GM23338 (cell line): ENCODE measurements at regions not wholly inside any gene's neighbourhood (a gene's known extent, or its start where the extent isn't known, plus 50 kb on each side); places are given as distances from the start of the nearest gene placed in this dataset.

Experiments used
- ATAC-seq: fragments of 200-7000 bp; cut with Tn5 transposase; 3 replicates; pipeline ENCODE4 v1.9.1; 2020
- DNase-seq: peaks from one replicate; pipeline ENCODE4 v3.0.0-alpha.2; 2015; ENCODE audit warnings: low spot score
- H2AFZ ChIP-seq: fragments of 200-600 bp; sonication (generic); 2 replicates; pipeline ENCODE4 v1.8.0; 2016; ENCODE audit warnings: antibody characterized with exemption, mild to moderate bottlenecking, moderate library complexity
- H3F3A ChIP-seq: fragments of 200-600 bp; sonication (generic); replicated peaks from 2 replicates; pipeline ENCODE4 v1.8.0; 2017; ENCODE audit warnings: antibody characterized with exemption, mixed run types, low read depth
- H3K27ac ChIP-seq: fragments of 200-600 bp; sonication (generic); 2 replicates; pipeline ENCODE4 v1.6.1; 2016; ENCODE audit warnings: low read depth
- H3K27me3 ChIP-seq: fragments of 200-600 bp; sonication (generic); 2 replicates; pipeline ENCODE4 v1.8.0; 2016; ENCODE audit warnings: mild to moderate bottlenecking, mixed run types, moderate library complexity; ENCODE audit not compliant: insufficient read depth
- H3K36me3 ChIP-seq: fragments of 200-600 bp; sonication (generic); 2 replicates; pipeline ENCODE4 v1.8.0; 2016; ENCODE audit warnings: mild to moderate bottlenecking; ENCODE audit not compliant: insufficient read depth
- H3K4me1 ChIP-seq: fragments of 200-600 bp; sonication (generic); 2 replicates; pipeline ENCODE4 v1.8.0; 2016; ENCODE audit warnings: mild to moderate bottlenecking, moderate library complexity; ENCODE audit not compliant: insufficient read depth
- H3K4me2 ChIP-seq: fragments of 200-600 bp; sonication (generic); 2 replicates; pipeline ENCODE4 v1.7.1; 2017; ENCODE audit warnings: mixed run types
- H3K4me3 ChIP-seq: fragments of 200-600 bp; sonication (generic); 2 replicates; pipeline ENCODE4 v1.6.1; 2016; ENCODE audit warnings: mixed run types
- H3K79me2 ChIP-seq: fragments of 200-600 bp; sonication (generic); replicated peaks from 2 replicates; pipeline ENCODE4 v1.8.0; 2017; ENCODE audit warnings: mild to moderate bottlenecking; ENCODE audit not compliant: insufficient read depth
- H3K9me2 ChIP-seq: fragments of 200-600 bp; sonication (generic); 2 replicates; pipeline ENCODE4 v1.8.0; 2017; ENCODE audit not compliant: insufficient read depth
- H4K20me1 ChIP-seq: fragments of 200-600 bp; sonication (generic); replicated peaks from 2 replicates; pipeline ENCODE4 v1.8.0; 2017; ENCODE audit warnings: mild to moderate bottlenecking; ENCODE audit not compliant: insufficient read depth
- H3K27ac Mint-ChIP-seq: 2 replicates; pipeline ENCODE4 v1.8.0; 2020; ENCODE audit warnings: inconsistent platforms, mild to moderate bottlenecking, moderate library complexity, mixed read lengths
- H3K27me3 Mint-ChIP-seq: 3 replicates; pipeline ENCODE4 v1.8.0; 2022; ENCODE audit warnings: low read depth, mild to moderate bottlenecking, moderate library complexity, mixed read lengths, inconsistent platforms; ENCODE audit not compliant: insufficient read depth, poor library complexity
- H3K36me3 Mint-ChIP-seq: 3 replicates; pipeline ENCODE4 v1.8.0; 2021; ENCODE audit warnings: low read depth, mild to moderate bottlenecking, inconsistent platforms, moderate library complexity, mixed read lengths
- H3K4me1 Mint-ChIP-seq: 3 replicates; pipeline ENCODE4 v1.8.0; 2020; ENCODE audit warnings: mild to moderate bottlenecking, inconsistent platforms, mixed read lengths
- H3K4me3 Mint-ChIP-seq: 3 replicates; pipeline ENCODE4 v1.8.0; 2021; ENCODE audit warnings: moderate library complexity, mild to moderate bottlenecking, inconsistent platforms, mixed read lengths
- H3K9me3 Mint-ChIP-seq: 3 replicates; pipeline ENCODE4 v1.8.0; 2020; ENCODE audit warnings: moderate library complexity, mild to moderate bottlenecking, inconsistent platforms, mixed read lengths
- CREB1 ChIP-seq: fragments of 250-450 bp; sonication (Bioruptor Pico); IDR thresholded peaks from 2 replicates; pipeline ENCODE4 v1.5.0; 2020; ENCODE audit warnings: low read depth, mild to moderate bottlenecking, moderate library complexity
- EZH2phosphoT487 ChIP-seq: fragments of 200-600 bp; sonication (generic); IDR thresholded peaks from one replicate; pipeline ENCODE4 v1.8.1; 2018; ENCODE audit warnings: antibody characterized with exemption; ENCODE audit not compliant: unreplicated experiment
- JUNB ChIP-seq: IDR thresholded peaks from one replicate; pipeline ENCODE4 v1.6.1; 2016; ENCODE audit warnings: antibody characterized with exemption; ENCODE audit not compliant: unreplicated experiment
- NANOG ChIP-seq: IDR thresholded peaks from 2 replicates; pipeline ENCODE4 v1.6.1; 2016; ENCODE audit warnings: antibody characterized with exemption, borderline replicate concordance
- POLR2AphosphoS5 ChIP-seq: IDR thresholded peaks from 2 replicates; pipeline ENCODE4 v1.6.1; 2016; ENCODE audit warnings: antibody characterized with exemption, low read depth
- STAT1 ChIP-seq: IDR thresholded peaks from one replicate; pipeline ENCODE4 v1.6.1; 2016; ENCODE audit warnings: antibody characterized with exemption; ENCODE audit not compliant: unreplicated experiment
- ZNF114 ChIP-seq: fragments of 250-450 bp; sonication (Bioruptor Pico); IDR thresholded peaks from 2 replicates; pipeline ENCODE4 v1.5.0; 2020; ENCODE audit warnings: mild to moderate bottlenecking, moderate library complexity
- ZNF331 ChIP-seq: fragments of 250-450 bp; sonication (Bioruptor Pico); IDR thresholded peaks from 2 replicates; pipeline ENCODE4 v1.5.0; 2020; ENCODE audit warnings: low read depth, mild to moderate bottlenecking, moderate library complexity
- TF ChIP-seq, protein P1 (sequence below): IDR thresholded peaks from 2 replicates; pipeline ENCODE4 v1.6.1; 2016; ENCODE audit warnings: antibody characterized with exemption
- TF ChIP-seq, protein P2 (sequence below), 2 experiments: fragments of 200-600 bp in 1 of 2; sonication (generic) in 1 of 2; conservative IDR thresholded peaks; 2 replicates each; pipeline versions ENCODE4 v1.5.1 to v1.6.1; 2016 to 2017; ENCODE audit warnings: antibody characterized with exemption in 2 of 2, low read depth in 2 of 2, mild to moderate bottlenecking in 2 of 2, moderate library complexity in 1 of 2
- TF ChIP-seq, protein P3 (sequence below): IDR thresholded peaks from one replicate; pipeline ENCODE4 v1.6.1; 2018; ENCODE audit warnings: antibody characterized with exemption; ENCODE audit not compliant: unreplicated experiment
- TF ChIP-seq, protein P4 (sequence below): fragments of 250-450 bp; sonication (Bioruptor Pico); IDR thresholded peaks from 2 replicates; pipeline ENCODE4 v1.5.0; 2020; ENCODE audit warnings: mild to moderate bottlenecking, moderate library complexity

DNA sequence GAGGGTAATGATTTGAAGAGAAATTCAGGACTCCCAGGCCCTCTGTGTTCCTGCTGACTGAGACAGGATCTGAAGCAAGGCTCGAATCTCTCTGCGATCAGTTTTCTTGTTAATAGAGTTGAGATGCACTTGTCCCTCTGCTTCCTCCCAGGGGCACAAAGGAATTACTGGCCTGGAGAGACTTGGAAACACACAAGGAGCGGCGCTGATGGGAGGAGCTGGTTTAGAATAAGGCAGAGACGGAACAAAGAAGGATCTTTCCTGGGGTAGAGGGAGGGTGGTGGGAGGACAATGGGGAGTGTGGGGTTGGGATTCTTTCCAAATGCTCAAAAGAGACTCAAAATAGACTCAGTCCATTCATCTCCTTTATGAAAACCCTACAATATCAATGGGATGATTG lies 719.1 kb downstream of the UQCRFS1 start (continued):
- TF ChIP-seq, protein P1, sequence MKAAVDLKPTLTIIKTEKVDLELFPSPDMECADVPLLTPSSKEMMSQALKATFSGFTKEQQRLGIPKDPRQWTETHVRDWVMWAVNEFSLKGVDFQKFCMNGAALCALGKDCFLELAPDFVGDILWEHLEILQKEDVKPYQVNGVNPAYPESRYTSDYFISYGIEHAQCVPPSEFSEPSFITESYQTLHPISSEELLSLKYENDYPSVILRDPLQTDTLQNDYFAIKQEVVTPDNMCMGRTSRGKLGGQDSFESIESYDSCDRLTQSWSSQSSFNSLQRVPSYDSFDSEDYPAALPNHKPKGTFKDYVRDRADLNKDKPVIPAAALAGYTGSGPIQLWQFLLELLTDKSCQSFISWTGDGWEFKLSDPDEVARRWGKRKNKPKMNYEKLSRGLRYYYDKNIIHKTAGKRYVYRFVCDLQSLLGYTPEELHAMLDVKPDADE, result no peak
- TF ChIP-seq ZNF331 (CRISPR knock-in tag) (no peak), ZNF114 (CRISPR knock-in tag) (no peak), NANOG (no peak), EZH2phosphoT487 (no peak), STAT1 (no peak), POLR2AphosphoS5 (no peak)
- TF ChIP-seq, protein P2, sequence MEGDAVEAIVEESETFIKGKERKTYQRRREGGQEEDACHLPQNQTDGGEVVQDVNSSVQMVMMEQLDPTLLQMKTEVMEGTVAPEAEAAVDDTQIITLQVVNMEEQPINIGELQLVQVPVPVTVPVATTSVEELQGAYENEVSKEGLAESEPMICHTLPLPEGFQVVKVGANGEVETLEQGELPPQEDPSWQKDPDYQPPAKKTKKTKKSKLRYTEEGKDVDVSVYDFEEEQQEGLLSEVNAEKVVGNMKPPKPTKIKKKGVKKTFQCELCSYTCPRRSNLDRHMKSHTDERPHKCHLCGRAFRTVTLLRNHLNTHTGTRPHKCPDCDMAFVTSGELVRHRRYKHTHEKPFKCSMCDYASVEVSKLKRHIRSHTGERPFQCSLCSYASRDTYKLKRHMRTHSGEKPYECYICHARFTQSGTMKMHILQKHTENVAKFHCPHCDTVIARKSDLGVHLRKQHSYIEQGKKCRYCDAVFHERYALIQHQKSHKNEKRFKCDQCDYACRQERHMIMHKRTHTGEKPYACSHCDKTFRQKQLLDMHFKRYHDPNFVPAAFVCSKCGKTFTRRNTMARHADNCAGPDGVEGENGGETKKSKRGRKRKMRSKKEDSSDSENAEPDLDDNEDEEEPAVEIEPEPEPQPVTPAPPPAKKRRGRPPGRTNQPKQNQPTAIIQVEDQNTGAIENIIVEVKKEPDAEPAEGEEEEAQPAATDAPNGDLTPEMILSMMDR (conservative IDR thresholded peaks at IDR 0.05; ENCODE audit: low read depth in 2 of 2), result no peak
- TF ChIP-seq, protein P3, sequence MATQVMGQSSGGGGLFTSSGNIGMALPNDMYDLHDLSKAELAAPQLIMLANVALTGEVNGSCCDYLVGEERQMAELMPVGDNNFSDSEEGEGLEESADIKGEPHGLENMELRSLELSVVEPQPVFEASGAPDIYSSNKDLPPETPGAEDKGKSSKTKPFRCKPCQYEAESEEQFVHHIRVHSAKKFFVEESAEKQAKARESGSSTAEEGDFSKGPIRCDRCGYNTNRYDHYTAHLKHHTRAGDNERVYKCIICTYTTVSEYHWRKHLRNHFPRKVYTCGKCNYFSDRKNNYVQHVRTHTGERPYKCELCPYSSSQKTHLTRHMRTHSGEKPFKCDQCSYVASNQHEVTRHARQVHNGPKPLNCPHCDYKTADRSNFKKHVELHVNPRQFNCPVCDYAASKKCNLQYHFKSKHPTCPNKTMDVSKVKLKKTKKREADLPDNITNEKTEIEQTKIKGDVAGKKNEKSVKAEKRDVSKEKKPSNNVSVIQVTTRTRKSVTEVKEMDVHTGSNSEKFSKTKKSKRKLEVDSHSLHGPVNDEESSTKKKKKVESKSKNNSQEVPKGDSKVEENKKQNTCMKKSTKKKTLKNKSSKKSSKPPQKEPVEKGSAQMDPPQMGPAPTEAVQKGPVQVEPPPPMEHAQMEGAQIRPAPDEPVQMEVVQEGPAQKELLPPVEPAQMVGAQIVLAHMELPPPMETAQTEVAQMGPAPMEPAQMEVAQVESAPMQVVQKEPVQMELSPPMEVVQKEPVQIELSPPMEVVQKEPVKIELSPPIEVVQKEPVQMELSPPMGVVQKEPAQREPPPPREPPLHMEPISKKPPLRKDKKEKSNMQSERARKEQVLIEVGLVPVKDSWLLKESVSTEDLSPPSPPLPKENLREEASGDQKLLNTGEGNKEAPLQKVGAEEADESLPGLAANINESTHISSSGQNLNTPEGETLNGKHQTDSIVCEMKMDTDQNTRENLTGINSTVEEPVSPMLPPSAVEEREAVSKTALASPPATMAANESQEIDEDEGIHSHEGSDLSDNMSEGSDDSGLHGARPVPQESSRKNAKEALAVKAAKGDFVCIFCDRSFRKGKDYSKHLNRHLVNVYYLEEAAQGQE, result no peak

DNA sequence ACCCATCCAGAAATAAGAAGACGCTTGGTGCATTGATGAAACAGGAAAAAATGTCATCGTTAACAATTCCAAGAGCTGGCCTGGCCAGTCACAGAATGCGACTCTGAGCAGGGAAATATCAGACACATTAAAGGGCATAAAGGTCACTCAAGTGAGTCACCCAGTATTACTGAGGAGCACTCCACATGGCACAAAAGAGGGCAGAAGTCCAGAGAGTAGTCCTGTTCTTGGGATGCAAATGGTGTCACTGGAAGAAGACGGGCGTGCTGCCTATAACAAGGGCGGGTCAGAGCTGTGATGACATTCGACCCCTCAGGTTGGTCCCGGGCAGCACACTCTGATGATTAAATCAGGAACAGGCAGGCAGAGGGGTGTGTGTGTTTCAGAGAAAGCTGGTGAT lies 720.3 kb downstream of the UQCRFS1 start:
- Histone ChIP-seq H3K4me3 (no peak overlapping the region), H3K27me3 (no peaks in the 10 kb centered on the region), H2AFZ (no peak overlapping the region), H4K20me1 (no peaks in the 10 kb centered on the region), H3K27ac (no peak overlapping the region), H3K79me2 (no peaks in the 10 kb centered on the region), H3K36me3 (no peaks in the 10 kb centered on the region), H3K4me1 (peaks cover 23% of the 10 kb centered on the region), H3K9me2 (no peaks in the 10 kb centered on the region), H3K4me2 (no peak overlapping the region), H3F3A (no peaks in the 10 kb centered on the region)
- Mint-ChIP-seq H3K4me3 (no peak overlapping the region), H3K27me3 (peaks cover 3% of the 10 kb centered on the region), H3K27ac (no peak overlapping the region), H3K36me3 (no peaks in the 10 kb centered on the region), H3K9me3 (no peaks in the 10 kb centered on the region), H3K4me1 (peaks cover 40% of the 10 kb centered on the region)
- ATAC-seq (no peak), DNase-seq (no peak)
- TF ChIP-seq, protein P1, result no peak
- TF ChIP-seq POLR2AphosphoS5, result no peak
- TF ChIP-seq, protein P4, sequence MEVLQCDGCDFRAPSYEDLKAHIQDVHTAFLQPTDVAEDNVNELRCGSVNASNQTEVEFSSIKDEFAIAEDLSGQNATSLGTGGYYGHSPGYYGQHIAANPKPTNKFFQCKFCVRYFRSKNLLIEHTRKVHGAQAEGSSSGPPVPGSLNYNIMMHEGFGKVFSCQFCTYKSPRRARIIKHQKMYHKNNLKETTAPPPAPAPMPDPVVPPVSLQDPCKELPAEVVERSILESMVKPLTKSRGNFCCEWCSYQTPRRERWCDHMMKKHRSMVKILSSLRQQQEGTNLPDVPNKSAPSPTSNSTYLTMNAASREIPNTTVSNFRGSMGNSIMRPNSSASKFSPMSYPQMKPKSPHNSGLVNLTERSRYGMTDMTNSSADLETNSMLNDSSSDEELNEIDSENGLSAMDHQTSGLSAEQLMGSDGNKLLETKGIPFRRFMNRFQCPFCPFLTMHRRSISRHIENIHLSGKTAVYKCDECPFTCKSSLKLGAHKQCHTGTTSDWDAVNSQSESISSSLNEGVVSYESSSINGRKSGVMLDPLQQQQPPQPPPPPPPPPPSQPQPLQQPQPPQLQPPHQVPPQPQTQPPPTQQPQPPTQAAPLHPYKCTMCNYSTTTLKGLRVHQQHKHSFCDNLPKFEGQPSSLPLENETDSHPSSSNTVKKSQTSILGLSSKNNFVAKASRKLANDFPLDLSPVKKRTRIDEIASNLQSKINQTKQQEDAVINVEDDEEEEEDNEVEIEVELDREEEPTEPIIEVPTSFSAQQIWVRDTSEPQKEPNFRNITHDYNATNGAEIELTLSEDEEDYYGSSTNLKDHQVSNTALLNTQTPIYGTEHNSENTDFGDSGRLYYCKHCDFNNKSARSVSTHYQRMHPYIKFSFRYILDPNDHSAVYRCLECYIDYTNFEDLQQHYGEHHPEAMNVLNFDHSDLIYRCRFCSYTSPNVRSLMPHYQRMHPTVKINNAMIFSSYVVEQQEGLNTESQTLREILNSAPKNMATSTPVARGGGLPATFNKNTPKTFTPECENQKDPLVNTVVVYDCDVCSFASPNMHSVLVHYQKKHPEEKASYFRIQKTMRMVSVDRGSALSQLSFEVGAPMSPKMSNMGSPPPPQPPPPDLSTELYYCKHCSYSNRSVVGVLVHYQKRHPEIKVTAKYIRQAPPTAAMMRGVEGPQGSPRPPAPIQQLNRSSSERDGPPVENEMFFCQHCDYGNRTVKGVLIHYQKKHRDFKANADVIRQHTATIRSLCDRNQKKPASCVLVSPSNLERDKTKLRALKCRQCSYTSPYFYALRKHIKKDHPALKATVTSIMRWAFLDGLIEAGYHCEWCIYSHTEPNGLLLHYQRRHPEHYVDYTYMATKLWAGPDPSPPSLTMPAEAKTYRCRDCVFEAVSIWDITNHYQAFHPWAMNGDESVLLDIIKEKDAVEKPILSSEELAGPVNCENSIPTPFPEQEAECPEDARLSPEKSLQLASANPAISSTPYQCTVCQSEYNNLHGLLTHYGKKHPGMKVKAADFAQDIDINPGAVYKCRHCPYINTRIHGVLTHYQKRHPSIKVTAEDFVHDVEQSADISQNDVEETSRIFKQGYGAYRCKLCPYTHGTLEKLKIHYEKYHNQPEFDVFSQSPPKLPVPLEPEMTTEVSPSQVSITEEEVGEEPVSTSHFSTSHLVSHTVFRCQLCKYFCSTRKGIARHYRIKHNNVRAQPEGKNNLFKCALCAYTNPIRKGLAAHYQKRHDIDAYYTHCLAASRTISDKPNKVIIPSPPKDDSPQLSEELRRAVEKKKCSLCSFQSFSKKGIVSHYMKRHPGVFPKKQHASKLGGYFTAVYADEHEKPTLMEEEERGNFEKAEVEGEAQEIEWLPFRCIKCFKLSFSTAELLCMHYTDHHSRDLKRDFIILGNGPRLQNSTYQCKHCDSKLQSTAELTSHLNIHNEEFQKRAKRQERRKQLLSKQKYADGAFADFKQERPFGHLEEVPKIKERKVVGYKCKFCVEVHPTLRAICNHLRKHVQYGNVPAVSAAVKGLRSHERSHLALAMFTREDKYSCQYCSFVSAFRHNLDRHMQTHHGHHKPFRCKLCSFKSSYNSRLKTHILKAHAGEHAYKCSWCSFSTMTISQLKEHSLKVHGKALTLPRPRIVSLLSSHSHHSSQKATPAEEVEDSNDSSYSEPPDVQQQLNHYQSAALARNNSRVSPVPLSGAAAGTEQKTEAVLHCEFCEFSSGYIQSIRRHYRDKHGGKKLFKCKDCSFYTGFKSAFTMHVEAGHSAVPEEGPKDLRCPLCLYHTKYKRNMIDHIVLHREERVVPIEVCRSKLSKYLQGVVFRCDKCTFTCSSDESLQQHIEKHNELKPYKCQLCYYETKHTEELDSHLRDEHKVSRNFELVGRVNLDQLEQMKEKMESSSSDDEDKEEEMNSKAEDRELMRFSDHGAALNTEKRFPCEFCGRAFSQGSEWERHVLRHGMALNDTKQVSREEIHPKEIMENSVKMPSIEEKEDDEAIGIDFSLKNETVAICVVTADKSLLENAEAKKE (CRISPR knock-in tag), result no peak
- TF ChIP-seq ZNF114 (CRISPR knock-in tag), result no peak
- no peak for TF ChIP-seq STAT1
- TF ChIP-seq JUNB, result no peak
- TF ChIP-seq NANOG, result no peak
- TF ChIP-seq CREB1 (CRISPR knock-in tag), result no peak
